Cardiac muscle cell (in vitro differentiated cells and primary cell): ENCODE measurements at regions not wholly inside any gene's neighbourhood (a gene's known extent, or its start where the extent isn't known, plus 50 kb on each side); places are given as distances from the start of the nearest gene placed in this dataset.

Experiments
- DNase-seq, 2 donors: peaks; one replicate each; pipeline versions ENCODE4 v3.0.0 to v3.0.0-alpha.2; 2010 to 2017; ENCODE audit warnings: low read depth in 1 of 2, low spot score in 1 of 2
- H3K27ac ChIP-seq: fragments of 200-600 bp; sonication (generic); 2 replicates; pipeline ENCODE4 v1.5.1; 2016
- H3K27me3 ChIP-seq: fragments of 200-600 bp; sonication (generic); 2 replicates; pipeline ENCODE4 v1.6.0; 2016; ENCODE audit warnings: control low read depth
- H3K36me3 ChIP-seq: fragments of 200-600 bp; sonication (generic); 2 replicates; pipeline ENCODE4 v1.5.1; 2016; ENCODE audit warnings: control low read depth
- H3K4me1 ChIP-seq: fragments of 200-600 bp; sonication (generic); 2 replicates; pipeline ENCODE4 v1.8.1; 2017; ENCODE audit warnings: low read depth, mild to moderate bottlenecking, mixed run types
- H3K4me3 ChIP-seq: fragments of 200-600 bp; sonication (generic); 2 replicates; pipeline ENCODE4 v1.5.1; 2016; ENCODE audit warnings: mild to moderate bottlenecking
- H3K9me3 ChIP-seq: fragments of 200-600 bp; sonication (generic); 2 replicates; pipeline ENCODE4 v1.5.1; 2017; ENCODE audit warnings: low read depth, mild to moderate bottlenecking, control low read depth
- CTCF ChIP-seq: IDR thresholded peaks from 2 replicates; pipeline ENCODE4 v1.5.1; 2012; ENCODE audit warnings: low read depth, mild to moderate bottlenecking, low read length

DNA sequence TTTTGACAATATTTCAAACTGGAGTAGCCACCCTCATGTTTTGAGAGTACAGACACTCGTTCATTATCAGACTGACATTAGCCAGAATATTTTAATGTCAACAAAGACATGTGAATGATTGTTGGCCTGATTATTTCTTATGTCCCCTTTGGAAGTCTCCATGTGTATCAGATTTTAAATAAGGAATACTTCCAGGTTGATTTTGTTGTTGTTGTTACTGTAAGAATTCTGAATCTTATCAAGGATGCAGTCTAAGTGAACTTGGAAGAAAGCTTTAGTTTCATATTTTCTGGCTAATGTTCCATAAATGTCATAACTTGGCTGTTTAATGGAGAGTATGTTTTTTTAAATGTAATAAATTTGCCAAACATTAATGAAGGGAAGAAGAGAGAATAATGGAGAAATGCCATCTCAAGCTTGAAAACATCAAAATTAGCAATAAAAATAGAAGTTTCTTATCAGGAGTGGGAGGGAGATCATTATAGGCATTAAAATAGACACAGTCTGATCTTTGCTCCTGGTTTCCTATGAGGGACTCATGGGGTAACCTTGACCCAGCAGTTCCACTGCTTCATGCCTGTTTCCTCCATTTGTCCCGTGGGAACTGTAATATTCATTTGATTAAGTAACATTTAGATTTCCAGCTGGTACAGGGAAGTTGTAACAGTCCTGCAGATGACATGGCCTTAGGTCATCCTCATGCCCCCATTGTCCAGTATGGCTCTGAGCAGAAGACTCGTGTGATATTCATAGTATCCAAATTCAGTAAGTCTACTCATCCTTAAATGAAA lies 122.4 kb upstream of the KIAA1217 start:
- no peaks in the 10 kb centered on the region for H3K27me3 ChIP-seq
- no peak overlapping the region for H3K4me3 ChIP-seq
- no peaks in the 10 kb centered on the region for H3K4me1 ChIP-seq
- H3K9me3 ChIP-seq, result no peaks in the 10 kb centered on the region
- no peak overlapping the region for H3K27ac ChIP-seq
- no peak for TF ChIP-seq CTCF
- DNase-seq, result no peak
- H3K36me3 ChIP-seq, result no peaks in the 10 kb centered on the region

DNA sequence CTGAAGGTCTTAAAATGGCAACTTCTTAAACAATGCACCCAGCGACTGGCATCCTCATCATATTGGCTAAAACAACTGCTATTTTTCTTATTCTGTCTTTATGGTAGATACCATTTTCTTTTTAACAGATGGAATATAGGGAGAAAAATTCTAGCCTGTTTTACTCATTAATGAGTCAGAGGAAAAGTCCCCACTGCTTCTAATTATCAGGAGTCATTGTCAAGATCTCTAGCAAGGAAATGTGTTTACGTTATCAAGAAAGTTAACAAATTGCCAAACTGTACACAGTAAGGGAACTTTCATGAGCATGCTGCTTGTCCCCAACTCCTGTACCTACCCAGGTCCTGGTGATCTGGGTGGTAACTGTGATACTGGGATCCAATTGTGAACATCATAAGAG lies 117.7 kb upstream of the KIAA1217 start:
- no peak for TF ChIP-seq CTCF
- H3K27ac ChIP-seq, result no peak overlapping the region
- no peaks in the 10 kb centered on the region for H3K27me3 ChIP-seq
- H3K4me1 ChIP-seq, result no peaks in the 10 kb centered on the region
- DNase-seq, result no peak
- no peaks in the 10 kb centered on the region for H3K9me3 ChIP-seq
- no peak overlapping the region for H3K4me3 ChIP-seq
- H3K36me3 ChIP-seq, result no peaks in the 10 kb centered on the region

- Histone ChIP-seq H3K36me3 (no peaks in the 10 kb centered on the region), H3K4me3 (no peak overlapping the region), H3K9me3 (no peaks in the 10 kb centered on the region), H3K4me1 (no peaks in the 10 kb centered on the region), H3K27ac (no peak overlapping the region), H3K27me3 (no peaks in the 10 kb centered on the region)
- no peak for TF ChIP-seq CTCF
- DNase-seq, result no peak
Observed at GRCh38 chr10:24096281-24096680, 112.7 kb upstream of the KIAA1217 start.

GRCh38 chr10:24097751-24098207 lies 111.2 kb upstream of the KIAA1217 start:
- TF ChIP-seq CTCF, result no peak
- no peak for DNase-seq
- H3K9me3 ChIP-seq, result no peaks in the 10 kb centered on the region

GRCh38 chr10:24104895-24105294 lies 104.0 kb upstream of the KIAA1217 start:
- DNase-seq, result no peak
- no peak overlapping the region for H3K27ac ChIP-seq
- H3K4me1 ChIP-seq, result no peaks in the 10 kb centered on the region
- H3K36me3 ChIP-seq, result no peaks in the 10 kb centered on the region
- H3K9me3 ChIP-seq, result no peaks in the 10 kb centered on the region
- no peak overlapping the region for H3K4me3 ChIP-seq
- no peaks in the 10 kb centered on the region for H3K27me3 ChIP-seq
- no peak for TF ChIP-seq CTCF

More at GRCh38 chr10:24097751-24098207, 111.2 kb upstream of the KIAA1217 start:
- Histone ChIP-seq H3K4me3 (no peak overlapping the region), H3K4me1 (no peaks in the 10 kb centered on the region), H3K36me3 (no peaks in the 10 kb centered on the region), H3K27me3 (no peaks in the 10 kb centered on the region), H3K27ac (no peak overlapping the region)
